GM21717 (cell line): ENCODE measurements at regions not wholly inside any gene's neighbourhood (a gene's known extent, or its start where the extent isn't known, plus 50 kb on each side); places are given as distances from the start of the nearest gene placed in this dataset.
"Not testable (repeated sequence)": the region's sequence is repeated elsewhere in the genome, so short reads cannot be mapped to it uniquely, and the experiment has no call there.

Source experiments
- ATAC-seq: cut with Tn5 transposase; IDR thresholded peaks from one replicate; pipeline ENCODE4 v1.9.1; 2021; ENCODE audit warnings: mild to moderate bottlenecking, moderate library complexity; ENCODE audit not compliant: unreplicated experiment

DNA sequence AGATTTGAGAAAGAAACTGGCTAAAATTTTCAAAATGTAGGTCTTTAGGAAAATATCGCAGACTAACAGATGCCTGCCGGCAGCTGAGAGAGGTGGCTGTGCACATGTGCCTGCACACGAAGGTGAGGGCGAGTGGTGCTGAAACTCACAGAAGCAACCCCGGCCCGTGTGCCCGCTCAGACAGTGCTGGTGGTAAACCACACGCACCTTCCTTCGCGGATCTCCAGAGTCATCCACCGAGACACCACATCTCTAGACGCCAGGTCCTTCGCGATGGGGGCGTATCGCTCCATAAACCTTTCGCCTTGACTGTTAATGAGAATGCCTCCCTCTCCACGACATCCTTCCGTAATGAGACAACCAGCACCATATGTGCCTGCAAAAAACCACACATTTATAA, 68.5 kb upstream of the TNK2 start:
- ATAC-seq: not testable (repeated sequence)

DNA sequence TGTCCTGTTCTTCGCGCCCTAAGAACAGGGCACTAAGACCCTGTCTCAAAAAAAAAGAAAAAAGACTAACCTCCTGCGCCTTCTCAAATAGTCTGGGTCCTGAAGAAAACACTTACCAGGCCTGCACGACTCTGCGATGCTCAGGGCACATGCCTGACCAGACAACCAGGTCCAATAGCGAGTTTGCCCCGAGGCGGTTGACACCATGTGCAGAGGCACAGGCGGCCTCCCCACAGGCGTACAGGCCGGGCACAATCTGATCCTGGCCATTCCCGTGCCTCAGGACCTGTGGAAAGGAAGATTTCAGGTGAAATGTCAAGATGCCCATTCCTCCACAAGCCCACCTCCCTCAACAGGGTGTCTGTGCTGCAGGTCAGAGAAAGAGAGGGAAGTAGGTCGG, 65.9 kb upstream of the TNK2 start:
- not testable (repeated sequence) for ATAC-seq

DNA sequence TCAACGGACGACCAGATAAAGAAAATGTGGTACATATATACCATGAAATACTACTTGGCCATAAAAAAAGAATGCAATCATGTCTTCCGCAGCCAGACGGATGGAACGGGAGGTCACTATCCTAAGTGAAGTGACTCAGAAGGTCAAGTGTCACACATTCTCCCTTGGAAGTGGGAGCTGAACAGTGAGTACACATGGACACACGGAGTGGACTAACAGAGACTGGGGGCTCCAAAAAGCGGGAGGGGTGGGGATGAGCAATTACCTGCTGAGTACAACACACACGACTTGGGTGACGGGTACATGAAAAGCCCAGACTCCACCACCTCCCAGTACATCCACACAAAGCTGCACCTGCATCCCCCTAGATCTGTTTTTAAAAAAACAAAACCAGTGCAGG, 62.5 kb upstream of the TNK2 start:
- not testable (repeated sequence) for ATAC-seq

DNA sequence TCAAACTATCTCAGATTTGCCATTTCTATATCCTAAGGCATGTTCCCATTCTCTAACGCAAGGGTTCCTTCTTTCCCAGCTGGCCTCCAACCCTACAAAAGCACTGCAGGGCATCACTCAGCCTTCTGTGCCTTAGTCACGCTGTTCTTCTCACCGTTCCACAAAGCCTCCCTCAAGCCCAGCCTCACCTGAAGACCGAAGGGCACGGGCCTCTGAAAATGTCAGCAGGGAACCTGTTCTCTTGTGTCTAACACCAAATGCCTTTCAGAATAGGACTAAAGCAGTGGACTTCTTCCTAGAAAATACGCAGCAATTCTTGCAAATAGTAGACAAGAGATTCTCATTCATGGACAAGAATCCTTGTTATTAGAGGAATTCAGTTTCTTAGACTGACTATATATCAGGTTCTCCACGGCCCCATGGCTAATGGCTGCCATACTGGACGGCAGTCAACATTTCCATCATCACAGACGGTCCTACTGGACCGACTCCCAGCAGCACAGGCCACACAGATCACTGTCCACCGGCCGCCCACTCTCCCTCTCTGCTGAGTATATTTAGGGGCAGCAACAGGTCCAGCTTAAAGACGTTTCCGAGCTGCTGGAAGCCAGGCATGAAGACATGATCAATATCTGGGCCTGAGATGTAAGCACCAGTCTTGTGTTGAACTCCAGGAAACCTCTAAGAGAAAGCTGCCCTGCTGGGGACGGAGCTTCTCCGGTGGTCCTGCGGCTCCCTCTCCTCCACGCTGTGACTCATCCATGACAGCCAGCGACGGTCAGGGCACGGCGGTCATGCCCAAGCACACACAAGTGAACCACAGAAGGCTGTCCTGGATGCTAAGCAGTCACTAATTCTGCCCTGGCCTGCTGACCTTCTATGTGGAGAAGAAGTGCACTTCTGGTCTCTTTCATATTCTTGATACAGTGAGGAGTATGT, 61.8 kb upstream of the TNK2 start:
- not testable (repeated sequence) for ATAC-seq

DNA sequence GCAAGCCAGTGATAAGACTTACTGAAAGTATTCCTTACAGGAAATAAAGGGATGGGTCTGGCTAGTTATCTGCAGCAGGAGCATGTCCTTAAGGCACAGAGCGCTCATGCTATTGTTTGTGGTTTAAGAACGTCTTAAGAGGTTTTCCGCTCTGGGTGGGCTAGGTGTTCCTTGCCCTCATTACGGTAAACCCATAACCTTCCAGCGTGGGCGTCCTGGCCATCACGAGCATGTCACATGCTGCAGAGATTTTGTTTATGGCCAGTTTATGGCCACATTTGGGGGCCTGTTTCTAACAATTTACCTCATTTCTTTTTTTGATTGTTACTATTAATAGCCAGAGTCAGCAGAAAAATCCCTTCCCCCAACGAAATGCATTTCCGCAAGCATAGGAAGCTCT, 61.0 kb upstream of the TNK2 start:
- not testable (repeated sequence) for ATAC-seq

DNA sequence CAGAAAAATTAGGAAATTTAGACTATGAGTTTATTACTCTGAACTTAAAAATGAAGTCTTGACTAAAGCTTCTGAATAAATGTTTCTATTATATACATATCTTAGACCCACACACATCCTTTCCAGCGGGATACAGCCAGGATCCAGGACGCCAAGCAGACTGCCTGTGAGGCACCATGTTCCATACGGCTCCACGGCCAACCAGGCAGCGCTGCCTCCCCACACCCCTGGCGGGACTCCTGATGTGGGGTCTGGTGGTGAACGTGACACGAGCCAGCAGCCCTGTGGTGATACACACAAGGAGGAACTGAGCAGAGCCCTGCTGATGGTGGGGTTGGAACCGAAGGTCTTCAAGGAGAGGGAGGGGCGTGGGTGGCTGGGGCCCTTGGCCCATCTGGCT, 59.8 kb upstream of the TNK2 start:
- ATAC-seq: not testable (repeated sequence)

DNA sequence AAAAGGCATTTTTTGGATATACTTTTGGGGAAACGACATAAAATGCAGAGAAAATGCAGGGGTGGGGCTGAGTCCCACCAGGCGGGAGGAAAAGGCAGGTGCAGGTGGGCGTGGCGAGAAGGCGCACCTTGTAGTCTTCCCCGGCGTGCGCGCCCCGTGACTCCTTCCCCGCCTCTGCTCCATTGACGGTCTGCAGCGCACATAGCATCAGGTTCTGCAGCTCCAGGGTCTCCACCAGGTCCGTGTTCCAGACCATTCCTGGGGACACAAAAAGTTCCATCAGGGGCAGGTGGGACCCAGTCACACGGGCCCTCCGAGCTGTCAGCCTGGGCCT, 59.0 kb upstream of the TNK2 start:
- not testable (repeated sequence) for ATAC-seq

DNA sequence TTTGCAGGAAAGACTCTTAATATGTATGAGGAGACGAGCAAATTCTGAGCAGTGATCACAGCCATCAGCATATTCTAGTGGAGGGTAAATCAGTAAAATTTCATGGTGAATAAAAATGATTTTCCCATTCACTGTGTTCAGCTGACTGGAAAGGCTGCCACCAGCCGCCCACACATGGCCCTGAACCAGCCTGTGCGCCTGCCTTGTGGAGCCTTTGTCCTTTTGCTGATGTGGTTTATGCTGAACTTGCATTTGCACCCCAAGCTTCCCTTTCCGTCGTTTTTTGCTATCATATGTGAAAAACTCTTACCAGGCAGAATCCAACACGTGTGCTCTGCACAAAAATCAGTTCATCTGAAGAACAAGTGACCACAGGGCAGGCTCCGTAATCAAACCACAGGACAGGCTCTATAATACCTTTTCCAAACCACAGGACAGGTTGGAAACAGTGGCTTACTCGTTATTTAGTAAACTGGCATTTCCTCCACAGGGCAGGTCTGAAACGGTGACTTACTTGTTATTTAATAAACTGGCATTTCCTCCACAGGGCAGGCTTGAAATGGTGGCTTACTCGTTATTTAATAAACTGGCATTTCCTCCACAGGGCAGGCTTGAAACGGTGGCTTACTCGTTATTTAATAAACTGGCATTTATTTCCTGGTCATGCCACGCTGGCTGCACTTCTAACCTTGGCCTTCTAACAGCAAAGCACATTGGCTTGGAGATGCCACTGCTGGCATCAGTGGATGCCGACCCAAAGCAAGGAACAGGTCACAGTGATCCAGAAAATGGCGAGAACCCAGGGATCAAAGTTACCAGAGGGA, 58.4 kb upstream of the TNK2 start:
- ATAC-seq: not testable (repeated sequence)

DNA sequence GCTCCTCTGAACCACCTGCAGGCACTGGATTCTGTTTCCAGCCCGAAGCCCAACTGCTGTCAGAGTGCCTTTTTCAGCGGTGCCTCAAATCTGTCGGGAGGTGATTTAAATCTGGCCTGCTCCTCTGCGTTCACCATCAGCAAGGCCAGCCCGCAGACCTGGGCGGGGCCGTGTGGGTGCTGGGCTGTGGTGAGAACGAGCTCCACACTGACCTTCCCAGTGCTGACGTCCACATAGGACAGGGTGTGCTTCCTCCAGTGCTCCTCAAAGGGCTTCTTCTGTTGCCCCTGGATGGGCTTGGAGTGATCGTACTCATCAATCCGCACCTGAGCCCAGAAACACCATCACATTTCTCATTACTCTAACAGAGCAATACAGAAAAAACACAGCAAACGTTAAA, 56.9 kb upstream of the TNK2 start:
- ATAC-seq: not testable (repeated sequence)

DNA sequence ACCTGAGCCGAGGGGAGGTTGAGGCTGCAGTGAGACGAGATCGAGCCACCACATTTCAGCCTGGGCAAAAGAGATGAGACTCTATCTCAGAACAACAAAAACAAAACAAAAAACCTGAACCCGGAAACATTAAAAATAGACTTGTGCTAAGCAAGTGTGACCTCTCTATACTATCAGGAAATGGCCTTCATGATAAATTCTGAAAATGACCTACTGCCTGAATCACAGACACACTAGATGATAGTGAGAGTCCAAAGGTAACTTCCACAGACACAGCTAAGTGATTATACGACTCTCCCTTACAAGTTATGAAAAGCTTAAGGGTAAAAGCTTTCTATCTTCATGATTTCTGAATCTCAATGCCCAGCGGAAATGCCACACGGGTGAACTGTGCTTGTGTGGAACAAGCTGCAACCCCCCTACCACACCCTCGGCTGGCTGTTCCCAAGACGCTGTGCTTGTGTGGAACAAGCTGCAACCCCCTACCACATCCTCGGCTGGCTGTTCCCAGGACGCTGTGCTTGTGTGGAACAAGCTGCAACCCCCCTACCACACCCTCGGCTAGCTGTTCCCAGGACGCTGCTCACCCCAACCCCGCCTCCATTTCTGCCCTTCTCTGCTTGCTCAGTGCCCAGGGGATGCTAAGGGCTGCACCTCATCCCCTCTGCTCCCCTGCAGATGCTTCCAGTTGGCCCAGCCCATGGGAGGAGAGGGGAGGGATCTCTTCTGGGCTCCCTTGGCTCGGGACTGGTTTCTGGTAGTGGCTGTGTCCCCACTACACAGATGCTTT, 56.2 kb upstream of the TNK2 start:
- ATAC-seq: not testable (repeated sequence)

DNA sequence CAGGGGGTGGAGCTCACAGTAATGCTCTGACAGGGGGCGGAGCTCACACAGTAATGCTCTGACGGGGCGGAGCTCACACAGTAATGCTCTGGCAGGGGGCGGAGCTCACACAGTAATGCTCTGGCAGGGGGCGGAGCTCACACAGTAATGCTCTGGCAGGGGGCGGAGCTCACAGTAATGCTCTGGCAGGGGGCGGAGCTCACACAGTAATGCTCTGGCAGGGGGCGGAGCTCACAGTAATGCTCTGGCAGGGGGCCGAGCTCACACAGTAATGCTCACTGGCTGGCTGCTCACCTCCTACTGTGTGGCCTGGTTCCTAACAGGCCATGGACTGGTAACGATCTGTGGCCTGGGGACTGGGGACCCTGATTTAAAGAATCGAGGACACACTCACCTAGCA, 53.9 kb upstream of the TNK2 start:
- ATAC-seq: not testable (repeated sequence)

DNA sequence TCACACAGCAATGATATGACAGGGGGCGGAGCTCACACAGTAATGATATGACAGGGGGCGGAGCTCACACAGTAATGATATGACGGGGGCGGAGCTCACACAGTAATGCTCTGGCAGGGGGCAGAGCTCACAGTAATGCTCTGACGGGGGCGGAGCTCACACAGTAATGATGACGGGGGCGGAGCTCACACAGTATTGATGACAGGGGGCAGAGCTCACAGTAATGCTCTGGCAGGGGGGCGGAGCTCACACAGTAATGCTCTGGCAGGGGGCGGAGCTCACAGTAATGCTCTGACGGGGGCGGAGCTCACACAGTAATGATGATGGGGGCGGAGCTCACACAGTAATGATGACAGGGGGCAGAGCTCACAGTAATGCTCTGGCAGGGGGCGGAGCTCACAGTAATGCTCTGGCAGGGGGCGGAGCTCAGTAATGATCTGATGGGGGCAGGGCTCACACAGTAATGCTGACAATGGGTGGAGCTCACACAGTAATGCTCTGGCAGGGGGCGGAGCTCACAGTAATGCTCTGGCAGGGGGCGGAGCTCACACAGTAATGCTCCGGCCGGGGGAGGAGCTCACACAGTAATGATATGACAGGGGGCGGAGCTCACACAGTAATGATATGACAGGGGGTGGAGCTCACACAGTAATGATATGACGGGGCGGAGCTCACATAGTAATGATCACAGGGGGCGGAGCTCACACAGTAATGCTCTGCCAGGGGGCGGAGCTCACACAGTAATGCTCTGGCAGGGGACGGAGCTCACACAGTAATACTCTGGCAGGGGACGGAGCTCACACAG, 52.8 kb upstream of the TNK2 start:
- ATAC-seq: not testable (repeated sequence)

DNA sequence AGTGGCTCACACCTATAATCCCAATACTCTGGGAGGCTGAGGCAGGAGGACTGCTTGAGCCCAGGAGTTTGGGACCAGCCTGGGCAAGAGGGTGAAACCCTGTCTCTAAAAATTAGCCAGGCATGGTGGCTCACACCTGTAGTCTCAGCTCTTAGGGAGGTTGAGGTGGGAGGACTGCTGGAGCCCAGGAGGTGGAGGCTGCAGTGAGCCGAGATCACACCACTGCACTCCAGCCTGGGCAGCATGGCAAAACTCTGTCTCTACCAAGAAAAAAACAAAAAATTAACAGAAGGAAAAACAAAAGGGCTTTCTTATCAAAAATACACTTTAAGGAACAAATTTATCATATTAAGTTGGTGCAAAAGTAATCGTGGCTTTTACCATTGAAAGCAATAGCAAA, 51.8 kb upstream of the TNK2 start:
- not testable (repeated sequence) for ATAC-seq

DNA sequence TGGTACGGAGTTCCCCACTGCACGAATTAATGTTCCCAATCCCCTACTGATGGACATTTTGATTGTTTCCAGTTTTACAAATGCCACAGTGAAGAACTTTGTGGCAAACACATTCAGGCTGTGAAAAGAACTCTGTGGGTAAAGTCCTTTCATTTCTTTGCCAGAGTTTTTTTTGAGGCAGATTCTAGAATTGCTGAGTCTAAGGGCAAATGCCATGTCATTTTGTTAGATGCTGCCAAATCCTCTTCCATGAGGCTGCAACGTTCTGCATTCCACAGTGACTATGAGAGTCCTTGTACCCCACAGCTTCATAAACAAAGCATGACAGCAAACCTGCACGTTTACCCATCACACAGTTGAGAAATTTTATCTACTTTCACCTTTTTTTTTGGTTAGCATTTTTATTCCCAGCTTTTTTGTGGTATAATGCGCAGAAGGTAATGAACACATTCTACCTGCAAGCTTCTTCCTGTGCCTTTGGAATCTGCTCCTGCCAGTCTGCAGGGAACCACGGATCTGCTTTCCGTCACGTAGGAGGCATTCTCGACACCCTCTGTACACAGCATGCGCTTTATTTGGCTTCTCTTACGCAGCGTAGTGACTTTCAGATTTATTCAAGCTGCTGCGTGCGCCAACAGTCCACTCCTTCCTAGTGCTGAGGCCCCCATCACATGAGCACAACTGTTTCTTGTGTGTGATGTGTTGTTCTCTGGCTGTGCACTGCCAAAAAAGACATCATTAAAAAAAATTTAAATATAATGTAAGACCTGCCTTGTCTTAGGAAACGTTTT, 51.2 kb upstream of the TNK2 start:
- not testable (repeated sequence) for ATAC-seq

DNA sequence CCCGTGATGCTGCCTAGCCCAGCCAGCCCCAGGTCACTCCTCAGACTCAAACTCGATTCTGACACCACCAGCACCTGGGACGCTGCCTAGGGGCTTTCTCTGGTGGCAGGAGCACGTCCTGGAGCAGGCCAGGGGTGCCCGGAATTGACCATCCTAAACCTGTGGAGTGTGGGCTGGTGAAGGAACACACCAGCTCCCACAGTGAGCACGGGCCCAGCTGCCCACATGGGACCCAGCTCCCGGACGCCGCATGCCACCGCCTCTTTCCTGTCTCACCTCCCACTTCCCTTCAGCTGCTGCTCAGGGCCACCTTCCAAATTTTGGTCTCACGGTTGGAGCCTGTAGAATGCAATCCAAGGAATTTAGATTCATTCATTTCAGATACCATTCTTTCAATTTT, 50.4 kb upstream of the TNK2 start:
- ATAC-seq: not testable (repeated sequence)
